GM12892 (cell line): ENCODE measurements at regions not wholly inside any gene's neighbourhood (a gene's known extent, or its start where the extent isn't known, plus 50 kb on each side); places are given as distances from the start of the nearest gene placed in this dataset.

Source experiments
- DNase-seq: peaks from one replicate; pipeline ENCODE4 v3.0.0; 2011; ENCODE audit not compliant: insufficient read length
- FAIRE-seq: peaks from 2 replicates; lab custom pipeline; 2011; peaks lifted over from hg19 to GRCh38; lab: Jason Lieb, UNC
- POLR2A ChIP-seq: IDR thresholded peaks from 2 replicates; pipeline ENCODE4 v1.6.1; 2011; ENCODE audit warnings: low read depth, low read length, control low read depth
- POLR2AphosphoS5 ChIP-seq: IDR thresholded peaks from 2 replicates; pipeline ENCODE4 v1.6.1; 2011; ENCODE audit warnings: low read depth, low read length, control low read depth
- TAF1 ChIP-seq: IDR thresholded peaks from 2 replicates; pipeline ENCODE4 v1.6.1; 2011; ENCODE audit warnings: low read depth, mild to moderate bottlenecking, control low read depth, low read length, borderline replicate concordance

- no peak for DNase-seq
- FAIRE-seq: no peak
- TF ChIP-seq POLR2AphosphoS5 (no peak), TAF1 (no peak)
These were observed 53.6 kb upstream of the IRX2 start for GRCh38 chr5:2805080-2805479.

DNA sequence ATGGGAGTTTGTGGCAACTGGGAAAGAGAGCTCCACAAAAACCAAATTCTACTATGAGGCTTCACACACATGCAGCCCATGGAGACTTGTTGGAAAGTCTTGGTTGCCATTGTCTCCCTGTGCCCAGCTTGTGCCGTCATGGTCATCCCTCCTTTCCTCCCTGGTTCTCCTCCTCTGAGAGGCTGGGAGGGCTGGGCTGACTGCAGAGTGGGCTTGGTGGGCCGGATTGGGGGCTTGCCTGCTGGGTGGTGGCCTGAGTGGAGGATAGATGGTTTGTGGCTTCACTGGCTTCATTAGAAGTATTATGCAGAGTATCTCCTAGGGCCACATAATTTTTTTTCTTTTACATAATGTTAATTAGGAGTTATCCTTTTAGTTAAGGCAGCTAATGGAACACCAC, 52.3 kb upstream of the IRX2 start:
- FAIRE-seq (no peak), DNase-seq (no peak)
- TF ChIP-seq POLR2A (no peak), TAF1 (no peak), POLR2AphosphoS5 (no peak)

DNA sequence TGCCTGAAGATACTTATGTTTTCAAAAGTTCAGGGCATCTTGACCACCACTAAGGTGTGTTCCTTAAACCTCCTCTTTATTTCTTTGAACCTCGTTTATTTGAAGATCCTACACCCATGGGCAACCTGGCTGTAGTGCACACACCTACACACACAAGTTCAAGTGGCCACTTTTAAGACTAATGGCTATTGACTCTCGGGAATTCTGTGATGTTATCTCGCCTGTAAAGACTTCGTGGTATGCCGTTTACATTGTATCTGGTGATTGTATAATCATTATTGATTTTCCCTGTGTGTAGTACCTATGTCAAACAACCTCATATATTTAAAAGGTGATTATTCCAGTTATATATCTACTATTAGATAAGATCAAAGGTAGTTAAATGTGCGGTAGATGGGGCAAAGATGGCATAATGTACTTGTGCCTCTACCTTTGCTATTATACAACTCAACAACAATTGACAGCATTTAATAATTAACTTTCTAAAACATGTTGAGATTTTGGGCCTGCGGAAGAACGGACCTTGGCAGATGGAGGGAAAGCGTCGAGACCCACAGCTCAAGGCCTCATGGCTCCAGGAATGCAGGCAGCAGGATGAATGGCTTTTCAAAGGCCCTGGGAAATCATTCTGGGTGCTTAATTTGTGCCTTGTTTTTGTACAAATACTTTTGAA, 51.4 kb upstream of the IRX2 start:
- FAIRE-seq: no peak
- DNase-seq: no peak
- TF ChIP-seq POLR2AphosphoS5 (no peak), TAF1 (no peak), POLR2A (no peak)

DNA sequence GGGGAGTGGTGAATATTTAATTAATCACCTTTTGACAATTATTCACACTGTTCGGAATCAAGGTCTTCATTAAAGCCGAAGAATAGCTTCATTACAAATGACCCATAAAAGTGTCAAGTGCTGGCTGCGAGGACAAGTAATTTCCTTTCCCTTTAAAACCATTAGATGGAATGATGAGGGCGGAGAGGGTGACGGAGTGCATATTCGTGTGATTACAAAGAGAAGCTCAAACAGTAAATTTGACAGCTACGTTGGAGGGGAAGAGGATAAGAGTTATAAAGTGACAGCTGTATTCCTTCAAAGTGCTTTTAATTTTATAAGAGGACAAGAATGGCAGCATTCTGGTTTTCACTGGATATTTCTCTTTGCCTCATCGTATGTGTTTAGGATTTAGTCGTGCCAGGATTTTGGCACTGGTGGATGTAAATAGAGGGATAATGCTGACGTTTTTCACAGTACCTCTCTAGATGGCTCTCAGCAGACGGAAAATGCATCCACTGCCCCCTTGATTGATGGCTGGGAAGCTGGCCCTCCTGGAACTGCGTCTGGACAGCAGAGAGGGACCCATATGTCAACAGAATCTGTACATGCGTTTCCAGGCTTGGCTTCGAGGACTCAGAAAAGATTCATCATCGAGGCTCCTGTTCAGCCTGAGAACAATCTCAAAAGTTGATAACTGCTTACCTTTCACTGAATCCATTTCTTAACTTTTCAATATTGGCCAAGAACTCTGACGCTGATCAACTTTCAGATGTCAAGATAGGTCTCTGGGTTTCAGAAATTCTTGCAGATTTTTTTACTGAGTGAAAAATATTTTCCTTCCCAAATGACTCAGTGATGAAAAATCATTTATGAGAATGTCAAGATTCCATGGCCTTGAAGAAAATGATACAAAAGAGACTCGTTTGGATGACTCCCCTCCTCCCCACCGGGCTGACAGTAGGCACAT, 50.4 kb upstream of the IRX2 start:
- FAIRE-seq (no peak), DNase-seq (no peak)
- TF ChIP-seq POLR2AphosphoS5 (no peak), POLR2A (no peak), TAF1 (no peak)
